ENCODE measurements at regions not wholly inside any gene's neighbourhood (a gene's known extent, or its start where the extent isn't known, plus 50 kb on each side); places are given as distances from the start of the nearest gene placed in this dataset.
"Not testable (repeated sequence)": the region's sequence is repeated elsewhere in the genome, so short reads cannot be mapped to it uniquely, and the experiment has no call there.

- DNase-seq = no peak
Measured at GRCh38 chr9:21708856-21709255, 93.6 kb upstream of the MTAP start.

DNA sequence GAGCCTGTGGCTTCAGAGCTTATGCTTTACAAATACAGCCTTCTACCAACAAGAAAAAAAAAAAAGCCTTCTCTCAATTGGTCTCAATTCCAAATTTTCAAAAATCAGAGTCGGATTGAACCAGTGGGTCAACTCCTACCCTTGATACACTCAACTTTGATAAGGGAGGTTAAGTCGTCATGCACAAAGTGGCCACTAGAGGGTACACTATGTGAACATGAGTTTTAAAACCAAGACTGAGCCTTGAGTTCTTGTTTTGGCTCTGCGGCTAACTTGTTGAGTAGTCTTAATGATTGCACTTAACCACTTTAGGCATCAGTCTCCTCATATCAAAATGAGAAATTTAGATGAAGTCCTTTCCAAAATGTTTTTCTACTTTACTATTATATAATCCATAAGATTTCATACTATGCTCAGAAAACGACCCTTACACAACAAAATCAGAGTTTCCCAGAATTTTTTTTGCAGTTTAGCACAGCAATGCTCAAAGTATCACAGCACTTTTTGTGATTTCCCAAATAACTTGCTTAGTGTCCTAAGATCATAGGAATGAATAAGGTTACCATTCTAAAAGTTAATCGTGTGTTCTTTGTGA is 92.9 kb upstream of the MTAP start:
- DNase-seq = peak; percentile 17

- DNase-seq = no peak
Measured at GRCh38 chr9:21710548-21711191, 91.8 kb upstream of the MTAP start.

- no peak for DNase-seq
Measured at GRCh38 chr9:21711504-21711903, 90.9 kb upstream of the MTAP start.

GRCh38 chr9:21715408-21715807 is 87.0 kb upstream of the MTAP start:
- no peak for DNase-seq

- no peak for DNase-seq
Measured at GRCh38 chr9:21720758-21721157, 81.7 kb upstream of the MTAP start.

DNA sequence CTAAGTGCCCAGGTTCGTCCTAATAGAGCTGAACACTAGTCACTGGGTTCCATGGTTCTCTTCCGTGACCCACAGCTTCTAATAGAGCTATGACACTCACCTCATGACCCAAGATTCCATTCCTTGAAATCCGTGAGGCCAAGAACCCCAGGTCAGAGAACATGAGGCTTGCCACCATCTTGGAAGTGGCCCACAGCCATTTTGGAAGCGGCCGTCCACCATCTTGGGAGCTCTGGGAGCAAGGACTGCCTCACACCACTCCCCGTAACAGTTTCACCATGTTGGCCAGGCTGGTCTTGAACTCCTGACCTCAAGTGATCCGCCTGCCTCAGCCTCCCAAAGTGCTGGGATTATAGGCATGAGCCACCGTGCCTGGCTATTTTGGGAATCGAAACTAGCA is 75.0 kb upstream of the MTAP start:
- DNase-seq = not testable (repeated sequence)

DNA sequence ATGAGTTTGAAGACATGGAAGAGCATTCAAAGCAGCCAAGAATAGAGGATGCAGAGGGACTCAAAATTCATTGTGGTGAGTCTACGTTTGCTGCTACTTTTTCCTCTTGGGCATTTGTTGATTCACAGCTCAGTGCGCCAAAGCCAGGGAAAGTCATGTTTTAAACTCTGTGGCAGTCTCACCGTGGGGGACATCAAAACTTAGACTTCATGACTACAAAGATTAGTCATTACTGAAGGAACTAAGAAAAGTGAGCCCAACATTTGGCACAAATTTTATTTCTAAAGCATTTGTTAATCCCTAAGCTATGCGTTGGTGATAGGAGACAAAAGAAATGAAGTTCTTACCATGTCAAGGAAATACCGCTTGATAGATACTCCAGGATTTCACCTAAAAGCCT is 73.7 kb upstream of the MTAP start:
- DNase-seq = no peak

DNA sequence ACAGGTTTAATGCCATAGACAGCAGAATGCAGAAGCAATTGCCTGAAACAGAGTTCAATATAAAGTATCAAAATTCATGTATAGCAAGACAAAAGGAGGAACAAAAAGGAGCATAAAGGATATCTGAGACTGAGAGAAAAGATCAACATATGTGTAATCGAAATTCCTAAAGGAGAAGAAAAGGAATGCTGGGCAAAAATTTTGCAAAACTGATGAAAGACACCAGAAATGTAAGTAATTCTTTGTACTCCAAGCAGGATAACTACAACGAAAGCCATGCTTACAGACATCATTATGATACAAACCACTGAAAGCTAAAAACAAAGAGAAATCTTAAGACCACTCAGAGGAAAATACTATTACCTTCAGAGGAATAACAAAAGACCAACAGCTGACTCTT is 72.8 kb upstream of the MTAP start:
- DNase-seq = no peak

- no peak for DNase-seq
Measured at GRCh38 chr9:21730899-21731298, 71.5 kb upstream of the MTAP start.

DNA sequence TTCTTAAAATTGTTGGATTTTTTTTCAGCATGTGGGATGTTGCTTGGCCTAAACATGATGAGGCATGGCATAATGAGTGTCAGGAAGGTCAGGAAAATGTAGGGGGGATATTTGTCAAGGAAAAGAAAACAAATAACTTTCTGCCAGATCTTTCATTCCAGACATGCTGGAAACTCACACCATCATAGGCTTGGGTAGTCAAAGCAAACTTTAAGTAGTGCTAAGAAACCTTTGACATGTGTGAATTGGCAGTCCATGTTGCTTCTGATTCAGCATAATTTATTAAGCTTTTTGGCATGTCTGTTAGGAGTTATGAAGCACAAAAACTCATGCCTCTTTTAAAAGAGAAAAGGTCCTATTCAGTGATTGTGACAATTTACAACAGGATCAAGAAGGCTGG is 61.3 kb upstream of the MTAP start:
- no peak for DNase-seq

- no peak for DNase-seq
Measured at GRCh38 chr9:21744320-21744719, 58.1 kb upstream of the MTAP start.

DNA sequence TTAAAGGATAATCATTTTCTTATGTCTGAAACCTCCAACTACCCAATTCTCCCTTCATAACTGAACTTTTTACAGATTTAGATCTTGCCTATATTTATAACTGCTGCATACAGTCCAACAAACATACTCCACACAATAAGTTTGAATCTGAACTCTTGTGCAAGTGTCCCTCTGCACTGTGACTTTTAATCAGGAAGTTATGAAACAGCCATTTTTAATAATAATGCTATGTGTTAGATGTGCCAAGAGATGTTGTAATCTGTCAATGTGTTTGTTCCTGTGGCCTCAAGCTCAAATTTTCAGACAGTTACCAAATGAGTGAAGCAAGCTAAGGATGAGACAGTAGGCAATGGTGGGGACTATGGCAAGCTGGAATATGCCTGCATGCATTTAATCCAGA is 57.6 kb upstream of the MTAP start:
- DNase-seq = no peak

GRCh38 chr9:21746550-21746949 is 55.9 kb upstream of the MTAP start:
- DNase-seq = no peak

DNA sequence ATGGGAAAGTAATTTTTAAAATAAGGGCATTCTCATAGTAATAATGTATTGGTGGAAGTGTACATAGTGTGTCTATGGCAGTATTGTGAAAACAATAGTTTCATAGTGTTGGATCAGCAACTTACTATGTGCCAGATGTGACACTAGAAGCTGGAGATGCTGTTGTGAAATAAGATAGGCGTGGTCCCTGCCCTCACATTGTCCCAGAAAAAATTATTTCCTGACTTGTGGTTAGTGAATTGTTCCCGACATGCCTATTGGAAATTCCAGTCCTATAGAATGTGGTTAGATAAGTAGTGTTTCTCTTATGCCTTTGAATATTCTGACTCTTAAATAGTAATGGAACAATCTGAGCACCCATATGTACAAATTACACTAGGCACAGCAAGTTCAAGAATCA is 55.3 kb upstream of the MTAP start:
- DNase-seq = no peak

- DNase-seq = no peak
Measured at GRCh38 chr9:21750021-21750735, 52.3 kb upstream of the MTAP start.

- no peak for DNase-seq
Measured at GRCh38 chr9:21751998-21752397, 50.4 kb upstream of the MTAP start.

All from CD4-positive, alpha-beta T cell treated with Interferon gamma for 1 hour (primary cell).